OCI-LY3 (cell line): ENCODE measurements at regions not wholly inside any gene's neighbourhood (a gene's known extent, or its start where the extent isn't known, plus 50 kb on each side); places are given as distances from the start of the nearest gene placed in this dataset.

Experiments
- H2AFZ ChIP-seq: fragments of 200-600, 300-600 bp; shearing (Covaris generic); 2 replicates; pipeline ENCODE4 v1.6.0; 2014; ENCODE audit warnings: antibody characterized with exemption, low read depth, low read length
- H3K27ac ChIP-seq: fragments of 200-600, 300-600 bp; sonication (generic); 2 replicates; pipeline ENCODE4 v1.5.1; 2014; ENCODE audit warnings: mild to moderate bottlenecking, low read length, moderate library complexity, mixed read lengths
- H3K27me3 ChIP-seq: fragments of 200-600, 300-600 bp; sonication (generic); 2 replicates; pipeline ENCODE4 v1.6.1; 2014; ENCODE audit warnings: low read depth, low read length, mixed read lengths
- H3K36me3 ChIP-seq: fragments of 200-600, 300-600 bp; sonication (generic); replicated peaks from 2 replicates; pipeline ENCODE3; 2014; ENCODE audit warnings: low read depth, low read length, mixed read lengths
- H3K4me1 ChIP-seq: fragments of 300-600, 200-600 bp; sonication (generic); 2 replicates; pipeline ENCODE4 v1.6.1; 2014; ENCODE audit warnings: low read length, mixed read lengths
- H3K4me2 ChIP-seq: fragments of 200-600, 300-600 bp; sonication (generic); 2 replicates; pipeline ENCODE4 v1.6.1; 2014; ENCODE audit warnings: low read length, mixed read lengths
- H3K4me3 ChIP-seq: fragments of 300-600, 200-600 bp; sonication (generic); 2 replicates; pipeline ENCODE4 v1.5.1; 2014; ENCODE audit warnings: antibody characterized with exemption, mild to moderate bottlenecking, low read length, moderate library complexity
- H3K79me2 ChIP-seq: fragments of 300-600, 200-600 bp; shearing (Covaris generic); 2 replicates; pipeline ENCODE4 v1.6.1; 2014; ENCODE audit warnings: mild to moderate bottlenecking, low read length, mixed read lengths
- H3K9ac ChIP-seq: fragments of 300-600, 200-600 bp; shearing (Covaris generic); 2 replicates; pipeline ENCODE4 v1.6.0; 2014; ENCODE audit warnings: mild to moderate bottlenecking, low read length, moderate library complexity
- H3K9me3 ChIP-seq: fragments of 200-600, 300-600 bp; shearing (Covaris generic); 2 replicates; pipeline ENCODE4 v1.6.1; 2014; ENCODE audit warnings: low read length, mixed read lengths; ENCODE audit not compliant: insufficient read depth
- H4K20me1 ChIP-seq: fragments of 200-600, 300-600 bp; sonication (generic); 2 replicates; pipeline ENCODE4 v1.6.1; 2016; ENCODE audit warnings: low read length, mixed read lengths; ENCODE audit not compliant: insufficient read depth
- CTCF ChIP-seq: fragments of 200-600, 300-600 bp; sonication (generic); IDR thresholded peaks from 2 replicates; pipeline ENCODE4 v1.5.1; 2014; ENCODE audit warnings: antibody characterized with exemption, low read length, low read depth
- EZH2phosphoT487 ChIP-seq: fragments of 200-600 bp; shearing (Covaris generic); IDR thresholded peaks from 2 replicates; pipeline ENCODE4 v1.6.1; 2018; ENCODE audit warnings: antibody characterized with exemption, mixed run types, low read depth

GRCh38 chr2:65551528-65551927, 119.1 kb upstream of the SPRED2 start:
- no peak overlapping the region for H2AFZ ChIP-seq
- no peak for TF ChIP-seq CTCF
- no peak for TF ChIP-seq EZH2phosphoT487
- no peak overlapping the region for H3K4me3 ChIP-seq
- H3K79me2 ChIP-seq, result no peaks in the 10 kb centered on the region
- H3K4me1 ChIP-seq, result peaks cover 26% of the 10 kb centered on the region
- no peak overlapping the region for H3K4me2 ChIP-seq
- H3K27ac ChIP-seq, result no peak overlapping the region
- H3K27me3 ChIP-seq, result peaks cover 59% of the 10 kb centered on the region
- no peak overlapping the region for H3K9ac ChIP-seq
- no peaks in the 10 kb centered on the region for H3K36me3 ChIP-seq
- H3K9me3 ChIP-seq, result no peaks in the 10 kb centered on the region
- H4K20me1 ChIP-seq, result no peaks in the 10 kb centered on the region

- Histone ChIP-seq H4K20me1 (no peaks in the 10 kb centered on the region), H3K36me3 (no peaks in the 10 kb centered on the region), H3K9ac (no peak overlapping the region), H3K4me1 (peaks cover 26% of the 10 kb centered on the region), H3K27me3 (peaks cover 54% of the 10 kb centered on the region), H3K4me2 (peak overlapping the region; percentile 84), H3K79me2 (no peaks in the 10 kb centered on the region), H3K4me3 (peak overlapping the region; percentile 57), H3K9me3 (no peaks in the 10 kb centered on the region), H2AFZ (peak overlapping the region; percentile 59), H3K27ac (no peak overlapping the region)
- no peak for TF ChIP-seq EZH2phosphoT487
- TF ChIP-seq CTCF, result no peak
These were observed 117.8 kb upstream of the SPRED2 start for GRCh38 chr2:65550246-65550645.

- Histone ChIP-seq H4K20me1 (no peaks in the 10 kb centered on the region), H3K79me2 (no peaks in the 10 kb centered on the region)
These were observed 117.2 kb upstream of the SPRED2 start for GRCh38 chr2:65549631-65550030.

GRCh38 chr2:65549257-65549627, 116.8 kb upstream of the SPRED2 start:
- Histone ChIP-seq H3K79me2 (no peaks in the 10 kb centered on the region), H3K4me1 (peaks cover 18% of the 10 kb centered on the region), H3K36me3 (no peaks in the 10 kb centered on the region), H3K27me3 (peaks cover 47% of the 10 kb centered on the region), H3K9ac (no peak overlapping the region), H3K27ac (no peak overlapping the region), H3K4me3 (no peak overlapping the region), H3K9me3 (no peaks in the 10 kb centered on the region), H4K20me1 (no peaks in the 10 kb centered on the region), H3K4me2 (no peak overlapping the region), H2AFZ (no peak overlapping the region)
- TF ChIP-seq EZH2phosphoT487, result no peak
- no peak for TF ChIP-seq CTCF

More at GRCh38 chr2:65549631-65550030, 117.2 kb upstream of the SPRED2 start:
- Histone ChIP-seq H3K36me3 (no peaks in the 10 kb centered on the region), H3K4me3 (peak overlapping the region; percentile 57), H3K4me2 (peak overlapping the region; percentile 84), H2AFZ (no peak overlapping the region; the same call in 1 of the 2 replicates), H3K9ac (no peak overlapping the region), H3K4me1 (peaks cover 21% of the 10 kb centered on the region), H3K27me3 (peaks cover 49% of the 10 kb centered on the region), H3K9me3 (no peaks in the 10 kb centered on the region), H3K27ac (no peak overlapping the region)
- TF ChIP-seq CTCF (no peak), EZH2phosphoT487 (no peak)
